ENCODE measurements at regions not wholly inside any gene's neighbourhood (a gene's known extent, or its start where the extent isn't known, plus 50 kb on each side); places are given as distances from the start of the nearest gene placed in this dataset.
"Not testable (repeated sequence)": the region's sequence is repeated elsewhere in the genome, so short reads cannot be mapped to it uniquely, and the experiment has no call there.

- TF ChIP-seq ZNF350 (tag by site-specific recombination; IDR thresholded peaks at IDR 0.05); MYNN (tag by site-specific recombination; IDR thresholded peaks at IDR 0.05; ENCODE audit: borderline replicate concordance); ZNF311 (tag by site-specific recombination; IDR thresholded peaks at IDR 0.05; ENCODE audit: borderline replicate concordance); ZNF488 (tag by site-specific recombination; IDR thresholded peaks at IDR 0.05); ZNF324 (tag by site-specific recombination; IDR thresholded peaks at IDR 0.05); ZNF837 (tag by site-specific recombination; IDR thresholded peaks at IDR 0.05); WT1 (tag by site-specific recombination; IDR thresholded peaks at IDR 0.05); ZNF274 (IDR thresholded peaks at IDR 0.05; ENCODE audit: low read length); ZNF274 (tag by site-specific recombination; IDR thresholded peaks at IDR 0.05; ENCODE audit: borderline replicate concordance); HOXA7 (CRISPR knock-in tag; IDR thresholded peaks at IDR 0.05; ENCODE audit: borderline replicate concordance): not testable (repeated sequence)
- TF ChIP-seq, protein P1, sequence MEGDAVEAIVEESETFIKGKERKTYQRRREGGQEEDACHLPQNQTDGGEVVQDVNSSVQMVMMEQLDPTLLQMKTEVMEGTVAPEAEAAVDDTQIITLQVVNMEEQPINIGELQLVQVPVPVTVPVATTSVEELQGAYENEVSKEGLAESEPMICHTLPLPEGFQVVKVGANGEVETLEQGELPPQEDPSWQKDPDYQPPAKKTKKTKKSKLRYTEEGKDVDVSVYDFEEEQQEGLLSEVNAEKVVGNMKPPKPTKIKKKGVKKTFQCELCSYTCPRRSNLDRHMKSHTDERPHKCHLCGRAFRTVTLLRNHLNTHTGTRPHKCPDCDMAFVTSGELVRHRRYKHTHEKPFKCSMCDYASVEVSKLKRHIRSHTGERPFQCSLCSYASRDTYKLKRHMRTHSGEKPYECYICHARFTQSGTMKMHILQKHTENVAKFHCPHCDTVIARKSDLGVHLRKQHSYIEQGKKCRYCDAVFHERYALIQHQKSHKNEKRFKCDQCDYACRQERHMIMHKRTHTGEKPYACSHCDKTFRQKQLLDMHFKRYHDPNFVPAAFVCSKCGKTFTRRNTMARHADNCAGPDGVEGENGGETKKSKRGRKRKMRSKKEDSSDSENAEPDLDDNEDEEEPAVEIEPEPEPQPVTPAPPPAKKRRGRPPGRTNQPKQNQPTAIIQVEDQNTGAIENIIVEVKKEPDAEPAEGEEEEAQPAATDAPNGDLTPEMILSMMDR (tag by site-specific recombination; IDR thresholded peaks at IDR 0.05) = not testable (repeated sequence)
These were observed 374.8 kb upstream of the BOD1L1 start for GRCh38 chr4:14002331-14002730.

Measured in HEK293 (cell line).